Right lobe of liver (tissue), 6 donors: ENCODE measurements at regions not wholly inside any gene's neighbourhood (a gene's known extent, or its start where the extent isn't known, plus 50 kb on each side); places are given as distances from the start of the nearest gene placed in this dataset.

ENCODE experiments used
- ATAC-seq, 4 donors: fragments of 200-7000 bp; cut with Tn5 transposase; one replicate each; pipeline ENCODE4 v1.9.1; 2020; ENCODE audit warnings: mild to moderate bottlenecking in 4 of 4, moderate library complexity in 4 of 4
- DNase-seq, 3 donors: peaks; one replicate each; pipeline ENCODE4 v3.0.0-alpha.2; 2020
- H3K27ac ChIP-seq, 3 donors: fragments of 200-600 bp; one replicate each; pipeline ENCODE4 v1.8.0; 2022
- H3K27me3 ChIP-seq, 2 donors: fragments of 200-600 bp; one replicate each; pipeline ENCODE4 v1.8.0; 2022
- H3K36me3 ChIP-seq, 4 donors: fragments of 200-600 bp; sonication (generic) in 1 of 4; one replicate each; pipeline versions ENCODE4 v1.5.1 to v1.8.0; 2017 to 2022; ENCODE audit warnings: control low read depth in 1 of 4
- H3K4me1 ChIP-seq, 4 donors: fragments of 200-600 bp; sonication (generic) in 1 of 4; one replicate each; pipeline versions ENCODE4 v1.5.1 to v1.8.0; 2017 to 2022; ENCODE audit warnings: control low read depth in 1 of 4
- H3K4me3 ChIP-seq, 3 donors: fragments of 200-600 bp; one replicate each; pipeline ENCODE4 v1.8.0; 2022
- H3K9me3 ChIP-seq, 4 donors: fragments of 200-600 bp; sonication (generic) in 1 of 4; one replicate each; pipeline versions ENCODE4 v1.5.1 to v1.8.0; 2017 to 2022; ENCODE audit warnings: control low read depth in 1 of 4
- POLR2A ChIP-seq: fragments of 450-650 bp; IDR thresholded peaks from one replicate; pipeline ENCODE4 v1.6.1; 2017; ENCODE audit warnings: antibody characterized with exemption, mild to moderate bottlenecking
- WGBS: methylation state at CpG from one replicate; pipeline ENCODE4 v1.1.6; 2018; ENCODE audit warnings: low coverage, low lambda C conversion rate; ENCODE audit not compliant: insufficient coverage; ENCODE audit errors: missing lambda C conversion rate; 5-methylcytosine and 5-hydroxymethylcytosine counted together
- intact Hi-C, 2 donors: fragments of 100-400 bp; cut with DNase I; formaldehyde crosslinking; loops; one replicate each; pipeline versions ENCODE4 v1.11.2 to v1.14.1; 2022
- TF ChIP-seq, protein P1 (sequence below), 4 donors: fragments of 200-600 bp in 3 of 4; fragments of 450-650 bp in 1 of 4; IDR thresholded peaks; one replicate each; pipeline versions ENCODE4 v1.5.1 to v1.8.0; 2016 to 2022; ENCODE audit warnings: antibody characterized with exemption in 4 of 4, mild to moderate bottlenecking in 2 of 4
- donor health status: DM: no; HTN: yes; CAD: no.
- donor health status: DM: no; HTN: no; CAD: no.
- donor health status: DM: no; HTN: no; CAD: no.
- donor health status: DM: no; HTN: yes; CAD: no.
- donor health status: DM: no; HTN: yes; CAD: no.

DNA sequence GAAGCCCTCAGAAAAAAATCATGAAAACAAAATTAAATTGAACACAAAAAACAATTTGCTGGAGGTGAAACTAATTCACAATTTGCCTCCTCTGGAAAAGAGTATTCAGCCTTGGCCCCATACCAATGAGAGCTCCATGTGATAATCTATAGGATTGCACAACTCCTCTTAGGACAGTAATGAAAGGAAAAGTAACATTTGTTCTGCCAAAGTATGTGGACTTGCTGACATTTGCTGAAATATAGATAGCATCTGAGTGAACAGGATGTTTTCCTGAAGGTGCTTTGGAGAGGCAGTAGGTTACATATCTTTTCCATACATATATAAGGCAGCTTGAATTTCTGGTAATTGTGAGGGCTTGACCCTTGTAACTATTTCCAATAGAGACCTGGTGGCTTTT, 122.8 kb downstream of the OR4C45 start:
- Histone ChIP-seq H3K27ac (no peak overlapping the region), H3K36me3 (no peaks in the 10 kb centered on the region), H3K4me1 (no peaks in the 10 kb centered on the region), H3K27me3 (no peaks in the 10 kb centered on the region), H3K4me3 (no peak overlapping the region), H3K9me3 (no peaks in the 10 kb centered on the region)
- intact Hi-C loops = no loop called here
- no peak for DNase-seq
- ATAC-seq = no peak
- TF ChIP-seq, protein P1, sequence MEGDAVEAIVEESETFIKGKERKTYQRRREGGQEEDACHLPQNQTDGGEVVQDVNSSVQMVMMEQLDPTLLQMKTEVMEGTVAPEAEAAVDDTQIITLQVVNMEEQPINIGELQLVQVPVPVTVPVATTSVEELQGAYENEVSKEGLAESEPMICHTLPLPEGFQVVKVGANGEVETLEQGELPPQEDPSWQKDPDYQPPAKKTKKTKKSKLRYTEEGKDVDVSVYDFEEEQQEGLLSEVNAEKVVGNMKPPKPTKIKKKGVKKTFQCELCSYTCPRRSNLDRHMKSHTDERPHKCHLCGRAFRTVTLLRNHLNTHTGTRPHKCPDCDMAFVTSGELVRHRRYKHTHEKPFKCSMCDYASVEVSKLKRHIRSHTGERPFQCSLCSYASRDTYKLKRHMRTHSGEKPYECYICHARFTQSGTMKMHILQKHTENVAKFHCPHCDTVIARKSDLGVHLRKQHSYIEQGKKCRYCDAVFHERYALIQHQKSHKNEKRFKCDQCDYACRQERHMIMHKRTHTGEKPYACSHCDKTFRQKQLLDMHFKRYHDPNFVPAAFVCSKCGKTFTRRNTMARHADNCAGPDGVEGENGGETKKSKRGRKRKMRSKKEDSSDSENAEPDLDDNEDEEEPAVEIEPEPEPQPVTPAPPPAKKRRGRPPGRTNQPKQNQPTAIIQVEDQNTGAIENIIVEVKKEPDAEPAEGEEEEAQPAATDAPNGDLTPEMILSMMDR (IDR thresholded peaks at IDR 0.05) = no peak
- TF ChIP-seq POLR2A = no peak

DNA sequence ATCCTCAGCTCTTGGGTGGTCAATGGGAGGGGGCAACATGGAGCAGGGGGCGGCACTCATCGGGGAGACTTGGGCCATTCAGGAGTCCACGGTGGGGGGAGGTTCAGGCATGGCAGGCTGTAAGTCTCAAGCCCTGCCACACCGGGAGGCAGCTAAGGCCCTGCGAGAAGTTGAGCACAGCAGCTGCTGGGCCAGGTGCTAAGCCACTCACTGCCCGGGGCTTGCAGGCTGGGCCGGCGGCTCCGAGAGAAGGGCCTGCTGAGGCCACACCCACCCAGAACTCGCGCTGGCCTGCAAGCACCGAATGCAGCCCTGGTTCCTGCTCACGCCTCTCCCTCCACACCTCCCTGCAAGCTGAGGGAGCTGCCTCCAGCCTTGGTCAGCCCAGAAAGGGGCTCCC, 131.4 kb downstream of the OR4C45 start:
- TF ChIP-seq, protein P1 (IDR thresholded peaks at IDR 0.05) = no peak
- DNase-seq = no peak
- H3K36me3 ChIP-seq = no peaks in the 10 kb centered on the region
- WGBS = no CpG with 5 or more reads among the region's 13 CpGs
- no peaks in the 10 kb centered on the region for H3K27me3 ChIP-seq
- no peaks in the 10 kb centered on the region for H3K4me1 ChIP-seq
- no peak overlapping the region for H3K27ac ChIP-seq
- H3K9me3 ChIP-seq = no peaks in the 10 kb centered on the region
- intact Hi-C loops = no loop called here
- peak in 1 of 4 donors; percentile 23 for ATAC-seq
- no peak overlapping the region for H3K4me3 ChIP-seq

DNA sequence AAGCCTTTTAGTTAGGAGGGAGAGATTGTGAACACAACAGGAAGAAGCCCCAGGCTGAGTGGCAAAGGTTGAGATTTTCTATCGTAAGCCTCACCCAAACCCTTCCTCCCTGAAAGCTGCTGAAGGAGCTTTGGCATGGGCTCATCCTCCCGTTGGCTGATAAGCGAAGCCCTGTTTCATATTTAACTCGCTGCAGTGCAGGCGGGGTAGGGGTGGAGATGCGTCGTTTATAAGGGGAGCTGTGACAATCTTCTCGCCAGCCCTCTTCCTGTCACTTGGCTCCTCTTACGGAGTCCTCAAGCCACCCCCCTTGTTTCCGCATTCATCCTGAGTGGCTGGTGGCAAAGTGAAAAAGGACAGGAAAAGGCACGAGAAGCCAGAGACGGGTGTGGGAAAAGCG, 137.0 kb downstream of the OR4C45 start:
- Histone ChIP-seq H3K4me3 (no peak overlapping the region), H3K4me1 (no peaks in the 10 kb centered on the region), H3K9me3 (no peaks in the 10 kb centered on the region), H3K36me3 (no peaks in the 10 kb centered on the region), H3K27ac (no peak overlapping the region), H3K27me3 (no peaks in the 10 kb centered on the region)
- no peak for ATAC-seq
- WGBS = 55% methylated on average over 7 of the region's 13 CpGs
- no peak for DNase-seq
- TF ChIP-seq, protein P1 (IDR thresholded peaks at IDR 0.05) = no peak
- no peak for TF ChIP-seq POLR2A
- intact Hi-C loops = no loop called here

DNA sequence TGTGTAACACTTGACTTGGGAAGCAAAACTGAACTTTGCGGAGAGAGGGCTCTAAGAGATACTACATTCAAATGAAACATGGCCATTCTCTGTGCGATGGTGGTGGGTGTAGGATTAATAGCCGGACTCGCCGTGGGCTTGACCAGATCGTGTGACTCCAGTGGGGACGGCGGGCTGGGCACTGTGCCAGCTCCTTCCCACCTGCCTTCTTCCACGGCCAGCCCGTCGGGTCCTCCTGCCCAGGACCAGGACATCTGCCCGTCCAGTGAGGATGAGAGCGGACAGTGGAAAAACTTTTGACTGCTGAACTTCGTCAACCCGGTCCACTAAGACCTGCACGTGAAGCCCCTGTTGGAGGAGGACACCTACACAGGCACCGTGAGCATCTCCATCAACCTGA, 137.4 kb downstream of the OR4C45 start:
- no peak for TF ChIP-seq POLR2A
- TF ChIP-seq, protein P1 (IDR thresholded peaks at IDR 0.05) = no peak
- Histone ChIP-seq H3K4me3 (no peak overlapping the region), H3K36me3 (no peaks in the 10 kb centered on the region), H3K9me3 (no peaks in the 10 kb centered on the region), H3K4me1 (no peaks in the 10 kb centered on the region), H3K27me3 (no peaks in the 10 kb centered on the region), H3K27ac (no peak overlapping the region)
- WGBS = 87% methylated on average over 5 of the region's 17 CpGs
- intact Hi-C loops = no loop called here
- peak in 1 of 4 donors; percentile 40 for ATAC-seq
- DNase-seq = no peak

DNA sequence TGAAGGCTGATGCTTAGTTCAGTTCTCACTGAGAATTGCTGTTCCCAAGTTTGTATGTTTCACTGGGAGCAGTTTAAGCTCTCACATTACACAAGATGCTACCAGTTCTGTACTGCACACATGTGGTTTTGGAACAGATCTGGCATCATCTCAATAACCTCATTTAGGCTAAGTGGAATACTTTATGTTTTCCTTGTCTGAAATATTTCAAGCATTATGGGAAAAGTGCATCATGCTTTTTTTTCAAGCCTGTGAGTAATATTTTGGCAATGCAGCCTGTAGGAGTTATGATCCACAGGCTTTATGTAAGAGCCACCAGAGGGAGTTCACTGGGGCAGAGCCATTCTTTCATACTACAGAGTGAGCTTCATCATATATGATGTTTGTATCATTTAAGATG, 141.5 kb downstream of the OR4C45 start:
- TF ChIP-seq POLR2A = no peak
- TF ChIP-seq, protein P1 (IDR thresholded peaks at IDR 0.05) = peak in 1 of 4 donors; percentile 6
- no peak for ATAC-seq
- no peak for DNase-seq
- H3K9me3 ChIP-seq = no peaks in the 10 kb centered on the region
- no peaks in the 10 kb centered on the region for H3K4me1 ChIP-seq
- intact Hi-C loops = no loop called here
- H3K27ac ChIP-seq = no peak overlapping the region
- H3K36me3 ChIP-seq = no peaks in the 10 kb centered on the region
- H3K27me3 ChIP-seq = no peaks in the 10 kb centered on the region
- H3K4me3 ChIP-seq = no peak overlapping the region
